IMR-90 (cell line): ENCODE measurements at regions not wholly inside any gene's neighbourhood (a gene's known extent, or its start where the extent isn't known, plus 50 kb on each side); places are given as distances from the start of the nearest gene placed in this dataset.

ENCODE experiments used
- MAZ ChIP-seq: IDR thresholded peaks from 2 replicates; pipeline ENCODE4 v1.6.1; 2012; ENCODE audit warnings: low read depth, mild to moderate bottlenecking, low read length, improper control_type of control experiment, moderate library complexity, borderline replicate concordance
- POLR2A ChIP-seq: IDR thresholded peaks from 2 replicates; pipeline ENCODE4 v1.6.1; 2012; ENCODE audit warnings: mild to moderate bottlenecking, low read depth, low read length
- RAD21 ChIP-seq: IDR thresholded peaks from 2 replicates; pipeline ENCODE4 v1.6.1; 2012; ENCODE audit warnings: low read length, improper control_type of control experiment
- RFX5 ChIP-seq: IDR thresholded peaks from 2 replicates; pipeline ENCODE4 v1.8.0; 2012; ENCODE audit warnings: low read depth, mild to moderate bottlenecking, low read length, moderate library complexity
- TF ChIP-seq, protein P1 (sequence below): conservative IDR thresholded peaks from 2 replicates; pipeline ENCODE4 v1.5.1; 2012; ENCODE audit warnings: mild to moderate bottlenecking, low read depth, low read length, improper control_type of control experiment

DNA sequence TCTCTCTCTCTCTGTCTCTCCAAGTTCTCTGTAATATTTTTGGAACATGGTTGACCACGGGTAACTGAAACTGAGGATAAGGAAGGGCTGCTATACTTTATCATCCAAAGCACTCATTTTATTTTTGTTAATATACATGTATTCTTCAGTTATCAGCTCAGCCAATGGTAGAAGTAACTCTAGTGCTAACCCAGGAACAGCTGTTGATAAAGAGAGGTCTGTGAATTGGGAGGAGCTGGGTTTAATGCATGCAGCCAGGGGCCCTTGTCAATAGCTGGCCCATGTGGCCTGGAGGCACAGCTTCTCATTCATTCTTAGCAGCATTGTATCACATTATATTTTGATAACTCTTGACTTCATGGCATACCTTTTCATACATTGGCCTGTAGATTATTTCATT, 401.6 kb downstream of the EPHA4 start:
- TF ChIP-seq, protein P1, sequence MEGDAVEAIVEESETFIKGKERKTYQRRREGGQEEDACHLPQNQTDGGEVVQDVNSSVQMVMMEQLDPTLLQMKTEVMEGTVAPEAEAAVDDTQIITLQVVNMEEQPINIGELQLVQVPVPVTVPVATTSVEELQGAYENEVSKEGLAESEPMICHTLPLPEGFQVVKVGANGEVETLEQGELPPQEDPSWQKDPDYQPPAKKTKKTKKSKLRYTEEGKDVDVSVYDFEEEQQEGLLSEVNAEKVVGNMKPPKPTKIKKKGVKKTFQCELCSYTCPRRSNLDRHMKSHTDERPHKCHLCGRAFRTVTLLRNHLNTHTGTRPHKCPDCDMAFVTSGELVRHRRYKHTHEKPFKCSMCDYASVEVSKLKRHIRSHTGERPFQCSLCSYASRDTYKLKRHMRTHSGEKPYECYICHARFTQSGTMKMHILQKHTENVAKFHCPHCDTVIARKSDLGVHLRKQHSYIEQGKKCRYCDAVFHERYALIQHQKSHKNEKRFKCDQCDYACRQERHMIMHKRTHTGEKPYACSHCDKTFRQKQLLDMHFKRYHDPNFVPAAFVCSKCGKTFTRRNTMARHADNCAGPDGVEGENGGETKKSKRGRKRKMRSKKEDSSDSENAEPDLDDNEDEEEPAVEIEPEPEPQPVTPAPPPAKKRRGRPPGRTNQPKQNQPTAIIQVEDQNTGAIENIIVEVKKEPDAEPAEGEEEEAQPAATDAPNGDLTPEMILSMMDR: no peak
- TF ChIP-seq MAZ (no peak), RAD21 (no peak), POLR2A (no peak), RFX5 (no peak)
